ENCODE measurements at regions not wholly inside any gene's neighbourhood (a gene's known extent, or its start where the extent isn't known, plus 50 kb on each side); places are given as distances from the start of the nearest gene placed in this dataset.

GRCh38 chr13:56189978-56190377, 950.7 kb upstream of the PRR20A start:
- ChIA-PET POLR2A (ENCODE audit: partially characterized antibody) (no interaction called here), CTCF (ENCODE audit: partially characterized antibody) (no interaction called here)
- Mint-ChIP-seq H3K36me3 (no peaks in the 10 kb centered on the region), H3K9me3 (peaks cover 2 to 15% (median 9%) of the 10 kb centered on the region in 8 donors), H3K27me3 (no peaks in the 10 kb centered on the region), H3K4me3 (no peak overlapping the region), H3K27ac (no peak overlapping the region), H3K4me1 (no peaks in the 10 kb centered on the region)
- H3K36me3 ChIP-seq (ENCODE audit: insufficient read depth, low read length), result no peaks in the 10 kb centered on the region
- no peak for DNase-seq
- H3K4me3 ChIP-seq (ENCODE audit: low read length in 2 of 2), result no peak overlapping the region
- intact Hi-C loops (cut with micrococcal nuclease), result no loop called here
- H3K27ac ChIP-seq (ENCODE audit: low read depth, low read length), result no peak overlapping the region
- H3K9me3 ChIP-seq (ENCODE audit: control insufficient read depth in 1 of 2, low read length in 2 of 2), result no peaks in the 10 kb centered on the region
- H3K4me1 ChIP-seq (ENCODE audit: insufficient read depth, low read length), result no peaks in the 10 kb centered on the region
- H3K27me3 ChIP-seq (ENCODE audit: insufficient read depth, low read length), result no peaks in the 10 kb centered on the region

GRCh38 chr13:56198350-56198749, 942.4 kb upstream of the PRR20A start:
- H3K27me3 ChIP-seq (ENCODE audit: insufficient read depth, low read length), result no peaks in the 10 kb centered on the region
- H3K36me3 Mint-ChIP-seq, result no peaks in the 10 kb centered on the region

GRCh38 chr13:56201834-56202233, 938.9 kb upstream of the PRR20A start:
- H3K27ac ChIP-seq (ENCODE audit: low read depth, low read length), result no peak overlapping the region
- H3K9me3 Mint-ChIP-seq, result peaks cover 0 to 7% (median 4%) of the 10 kb centered on the region in 8 donors
- no peak for DNase-seq
- H3K36me3 ChIP-seq (ENCODE audit: insufficient read depth, low read length), result no peaks in the 10 kb centered on the region
- intact Hi-C loops (cut with micrococcal nuclease), result no loop called here
- H3K4me1 Mint-ChIP-seq, result no peaks in the 10 kb centered on the region
- POLR2A ChIA-PET (ENCODE audit: partially characterized antibody), result no interaction called here
- CTCF ChIA-PET (ENCODE audit: partially characterized antibody), result no interaction called here
- no peaks in the 10 kb centered on the region for H3K27me3 ChIP-seq (ENCODE audit: insufficient read depth, low read length)
- H3K9me3 ChIP-seq (ENCODE audit: control insufficient read depth in 1 of 2, low read length in 2 of 2), result no peaks in the 10 kb centered on the region
- H3K27ac Mint-ChIP-seq, result no peak overlapping the region
- H3K27me3 Mint-ChIP-seq, result no peaks in the 10 kb centered on the region
- no peaks in the 10 kb centered on the region for H3K36me3 Mint-ChIP-seq
- H3K4me1 ChIP-seq (ENCODE audit: insufficient read depth, low read length), result no peaks in the 10 kb centered on the region
- H3K4me3 ChIP-seq (ENCODE audit: low read length in 2 of 2), result no peak overlapping the region
- no peak overlapping the region for H3K4me3 Mint-ChIP-seq

More at GRCh38 chr13:56198350-56198749, 942.4 kb upstream of the PRR20A start:
- H3K9me3 ChIP-seq (ENCODE audit: control insufficient read depth in 1 of 2, low read length in 2 of 2), result no peaks in the 10 kb centered on the region
- H3K27ac Mint-ChIP-seq, result no peak overlapping the region
- H3K4me3 ChIP-seq (ENCODE audit: low read length in 2 of 2), result no peak overlapping the region
- peaks cover 0 to 9% (median 4%) of the 10 kb centered on the region in 8 donors for H3K9me3 Mint-ChIP-seq
- no peaks in the 10 kb centered on the region for H3K36me3 ChIP-seq (ENCODE audit: insufficient read depth, low read length)
- CTCF ChIA-PET (ENCODE audit: partially characterized antibody), result no interaction called here
- H3K4me3 Mint-ChIP-seq, result no peak overlapping the region
- H3K27me3 Mint-ChIP-seq, result no peaks in the 10 kb centered on the region
- no peaks in the 10 kb centered on the region for H3K4me1 ChIP-seq (ENCODE audit: insufficient read depth, low read length)
- H3K4me1 Mint-ChIP-seq, result no peaks in the 10 kb centered on the region
- DNase-seq, result no peak
- H3K27ac ChIP-seq (ENCODE audit: low read depth, low read length), result no peak overlapping the region
- intact Hi-C loops (cut with micrococcal nuclease), result no loop called here
- POLR2A ChIA-PET (ENCODE audit: partially characterized antibody), result no interaction called here

GRCh38 chr13:56216221-56216620, 924.5 kb upstream of the PRR20A start:
- Mint-ChIP-seq H3K27ac (no peak overlapping the region), H3K4me3 (no peak overlapping the region), H3K27me3 (no peaks in the 10 kb centered on the region), H3K9me3 (peaks cover 0 to 29% (median 20%) of the 10 kb centered on the region in 8 donors), H3K36me3 (no peaks in the 10 kb centered on the region), H3K4me1 (no peaks in the 10 kb centered on the region)
- H3K4me1 ChIP-seq (ENCODE audit: insufficient read depth, low read length), result no peaks in the 10 kb centered on the region
- no peaks in the 10 kb centered on the region for H3K36me3 ChIP-seq (ENCODE audit: insufficient read depth, low read length)
- no peak overlapping the region for H3K4me3 ChIP-seq (ENCODE audit: low read length in 2 of 2)
- ChIA-PET CTCF (ENCODE audit: partially characterized antibody) (no interaction called here), POLR2A (ENCODE audit: partially characterized antibody) (no interaction called here)
- H3K27me3 ChIP-seq (ENCODE audit: insufficient read depth, low read length), result no peaks in the 10 kb centered on the region
- no peaks in the 10 kb centered on the region for H3K9me3 ChIP-seq (ENCODE audit: control insufficient read depth in 1 of 2, low read length in 2 of 2)
- intact Hi-C loops (cut with micrococcal nuclease), result no loop called here
- no peak for DNase-seq
- H3K27ac ChIP-seq (ENCODE audit: low read depth, low read length), result no peak overlapping the region

- intact Hi-C loops (cut with micrococcal nuclease), result no loop called here
- H3K4me1 Mint-ChIP-seq, result no peaks in the 10 kb centered on the region
- no peak overlapping the region for H3K27ac Mint-ChIP-seq
- Histone ChIP-seq H3K9me3 (ENCODE audit: control insufficient read depth in 1 of 2, low read length in 2 of 2) (no peaks in the 10 kb centered on the region), H3K36me3 (ENCODE audit: insufficient read depth, low read length) (no peaks in the 10 kb centered on the region), H3K4me3 (ENCODE audit: low read length in 2 of 2) (no peak overlapping the region), H3K4me1 (ENCODE audit: insufficient read depth, low read length) (no peaks in the 10 kb centered on the region), H3K27ac (ENCODE audit: low read depth, low read length) (no peak overlapping the region), H3K27me3 (ENCODE audit: insufficient read depth, low read length) (no peaks in the 10 kb centered on the region)
- ChIA-PET CTCF (ENCODE audit: partially characterized antibody) (no interaction called here), POLR2A (ENCODE audit: partially characterized antibody) (no interaction called here)
- no peaks in the 10 kb centered on the region for H3K36me3 Mint-ChIP-seq
- no peak for DNase-seq
- no peak overlapping the region for H3K4me3 Mint-ChIP-seq
- no peaks in the 10 kb centered on the region for H3K27me3 Mint-ChIP-seq
- peaks cover 0 to 32% (median 20%) of the 10 kb centered on the region in 8 donors for H3K9me3 Mint-ChIP-seq
Measured at GRCh38 chr13:56247692-56248091, 893.0 kb upstream of the PRR20A start.

GRCh38 chr13:56271686-56272085, 869.0 kb upstream of the PRR20A start:
- ChIA-PET CTCF (ENCODE audit: partially characterized antibody) (no interaction called here), POLR2A (ENCODE audit: partially characterized antibody) (no interaction called here)
- Histone ChIP-seq H3K36me3 (ENCODE audit: insufficient read depth, low read length) (no peaks in the 10 kb centered on the region), H3K4me1 (ENCODE audit: insufficient read depth, low read length) (no peaks in the 10 kb centered on the region), H3K4me3 (ENCODE audit: low read length in 2 of 2) (no peak overlapping the region), H3K27ac (ENCODE audit: low read depth, low read length) (no peak overlapping the region), H3K9me3 (ENCODE audit: control insufficient read depth in 1 of 2, low read length in 2 of 2) (no peaks in the 10 kb centered on the region), H3K27me3 (ENCODE audit: insufficient read depth, low read length) (no peaks in the 10 kb centered on the region)
- no peaks in the 10 kb centered on the region for H3K4me1 Mint-ChIP-seq
- intact Hi-C loops (cut with micrococcal nuclease), result no loop called here
- H3K9me3 Mint-ChIP-seq, result peaks cover 0 to 11% (median 8%) of the 10 kb centered on the region in 8 donors
- H3K27me3 Mint-ChIP-seq, result no peaks in the 10 kb centered on the region
- H3K27ac Mint-ChIP-seq, result no peak overlapping the region
- no peak overlapping the region for H3K4me3 Mint-ChIP-seq
- DNase-seq, result no peak
- no peaks in the 10 kb centered on the region for H3K36me3 Mint-ChIP-seq

GRCh38 chr13:56283262-56283828, 857.4 kb upstream of the PRR20A start:
- intact Hi-C loops (cut with micrococcal nuclease), result no loop called here
- H3K36me3 ChIP-seq (ENCODE audit: insufficient read depth, low read length), result no peaks in the 10 kb centered on the region
- H3K27ac Mint-ChIP-seq, result no peak overlapping the region
- no peaks in the 10 kb centered on the region for H3K27me3 ChIP-seq (ENCODE audit: insufficient read depth, low read length)
- no peak overlapping the region for H3K4me3 Mint-ChIP-seq
- H3K4me3 ChIP-seq (ENCODE audit: low read length in 2 of 2), result no peak overlapping the region
- ChIA-PET CTCF (ENCODE audit: partially characterized antibody) (no interaction called here), POLR2A (ENCODE audit: partially characterized antibody) (no interaction called here)
- no peak for DNase-seq
- no peaks in the 10 kb centered on the region for H3K27me3 Mint-ChIP-seq
- no peaks in the 10 kb centered on the region for H3K4me1 Mint-ChIP-seq
- no peak overlapping the region for H3K27ac ChIP-seq (ENCODE audit: low read depth, low read length)
- H3K4me1 ChIP-seq (ENCODE audit: insufficient read depth, low read length), result no peaks in the 10 kb centered on the region
- H3K9me3 Mint-ChIP-seq, result peaks cover 0 to 26% (median 14%) of the 10 kb centered on the region in 8 donors
- H3K9me3 ChIP-seq (ENCODE audit: control insufficient read depth in 1 of 2, low read length in 2 of 2), result no peaks in the 10 kb centered on the region
- H3K36me3 Mint-ChIP-seq, result no peaks in the 10 kb centered on the region

- Histone ChIP-seq H3K4me3 (ENCODE audit: low read length in 2 of 2) (no peak overlapping the region), H3K27me3 (ENCODE audit: insufficient read depth, low read length) (no peaks in the 10 kb centered on the region), H3K4me1 (ENCODE audit: insufficient read depth, low read length) (no peaks in the 10 kb centered on the region), H3K27ac (ENCODE audit: low read depth, low read length) (no peak overlapping the region), H3K9me3 (ENCODE audit: control insufficient read depth in 1 of 2, low read length in 2 of 2) (peaks cover 0 to 4% of the 10 kb centered on the region in 2 donors), H3K36me3 (ENCODE audit: insufficient read depth, low read length) (no peaks in the 10 kb centered on the region)
- H3K9me3 Mint-ChIP-seq, result peaks cover 0 to 11% (median 2%) of the 10 kb centered on the region in 8 donors
- no peak overlapping the region for H3K27ac Mint-ChIP-seq
- no peaks in the 10 kb centered on the region for H3K27me3 Mint-ChIP-seq
- no peak for DNase-seq
- no peak overlapping the region for H3K4me3 Mint-ChIP-seq
- ChIA-PET POLR2A (ENCODE audit: partially characterized antibody) (no interaction called here), CTCF (ENCODE audit: partially characterized antibody) (no interaction called here)
- no peaks in the 10 kb centered on the region for H3K4me1 Mint-ChIP-seq
- H3K36me3 Mint-ChIP-seq, result no peaks in the 10 kb centered on the region
- intact Hi-C loops (cut with micrococcal nuclease), result no loop called here
Measured at GRCh38 chr13:56299650-56300049, 841.1 kb upstream of the PRR20A start.
